ENCODE measurements at regions not wholly inside any gene's neighbourhood (a gene's known extent, or its start where the extent isn't known, plus 50 kb on each side); places are given as distances from the start of the nearest gene placed in this dataset.
"Not testable (repeated sequence)": the region's sequence is repeated elsewhere in the genome, so short reads cannot be mapped to it uniquely, and the experiment has no call there.

DNA sequence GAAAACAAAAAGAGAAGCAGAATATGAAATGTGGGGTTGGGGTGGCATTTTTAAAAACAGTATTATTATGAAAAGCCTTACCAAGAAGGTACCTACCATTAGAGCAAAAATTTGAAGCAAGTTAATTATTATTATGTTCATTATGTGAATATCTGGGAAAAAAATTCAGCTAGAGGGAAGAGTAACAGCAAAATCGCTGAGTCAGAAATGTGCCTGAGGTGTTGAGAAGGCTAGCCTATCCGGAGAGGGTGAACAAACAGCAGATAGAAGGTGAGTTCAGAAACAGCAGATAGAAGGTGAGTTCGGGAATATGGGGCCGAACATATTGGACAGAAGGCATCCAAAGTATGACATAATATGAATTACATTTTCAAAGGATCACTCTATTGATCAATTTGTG lies 536.8 kb upstream of the ANO5 start:
- DNase-seq = no peak
- ATAC-seq = no peak
- H3K36me3 Mint-ChIP-seq (ENCODE audit: low read depth) = no peaks in the 10 kb centered on the region
- H3K27me3 Mint-ChIP-seq (ENCODE audit: low read depth) = no peaks in the 10 kb centered on the region
- H3K4me1 Mint-ChIP-seq (ENCODE audit: low read depth) = no peaks in the 10 kb centered on the region
- H3K27ac Mint-ChIP-seq = no peak overlapping the region
- ChIA-PET CTCF (no interaction called here), POLR2A (no interaction called here)
- H3K9me3 Mint-ChIP-seq (ENCODE audit: insufficient read depth) = peaks cover 11% of the 10 kb centered on the region
- no peak overlapping the region for H3K4me3 Mint-ChIP-seq

DNA sequence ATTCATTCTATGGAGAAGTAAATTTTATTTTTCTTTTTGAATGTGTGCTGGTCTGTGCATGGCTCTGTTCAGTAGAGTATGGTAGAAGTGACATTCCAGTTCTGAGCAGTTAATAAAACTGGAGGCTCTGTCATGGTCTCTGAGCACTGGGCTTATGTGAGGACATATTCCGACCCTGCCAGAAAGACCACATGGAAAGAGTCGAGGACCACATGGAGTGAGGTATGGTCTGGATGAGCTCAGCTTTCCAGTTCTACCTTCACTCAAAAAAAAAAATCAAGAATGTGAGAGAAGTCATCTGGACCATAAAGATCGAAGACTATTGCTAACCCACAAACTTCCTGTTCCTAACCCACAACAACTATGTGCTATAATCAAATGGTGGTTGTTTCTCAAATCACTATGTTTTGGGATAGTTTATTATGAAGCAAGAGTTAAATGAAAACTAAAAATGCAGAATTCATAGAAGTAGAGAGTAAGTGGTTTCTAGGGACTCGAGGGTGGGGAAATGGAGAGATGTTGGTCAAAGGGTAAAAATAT lies 534.2 kb upstream of the ANO5 start:
- Mint-ChIP-seq H3K4me3 (no peak overlapping the region), H3K4me1 (ENCODE audit: low read depth) (no peaks in the 10 kb centered on the region), H3K9me3 (ENCODE audit: insufficient read depth) (peaks cover 15% of the 10 kb centered on the region), H3K27me3 (ENCODE audit: low read depth) (no peaks in the 10 kb centered on the region), H3K36me3 (ENCODE audit: low read depth) (no peaks in the 10 kb centered on the region), H3K27ac (no peak overlapping the region)
- no peak for DNase-seq
- ATAC-seq = no peak
- POLR2A ChIA-PET = no interaction called here
- CTCF ChIA-PET = no interaction called here

GRCh38 chr11:21659377-21659776 lies 533.5 kb upstream of the ANO5 start:
- H3K36me3 Mint-ChIP-seq (ENCODE audit: low read depth); H3K27ac Mint-ChIP-seq; H3K4me1 Mint-ChIP-seq (ENCODE audit: low read depth); CTCF ChIA-PET; H3K27me3 Mint-ChIP-seq (ENCODE audit: low read depth); ATAC-seq; H3K4me3 Mint-ChIP-seq; DNase-seq; POLR2A ChIA-PET: not testable (repeated sequence)
- peaks cover 15% of the 10 kb centered on the region for H3K9me3 Mint-ChIP-seq (ENCODE audit: insufficient read depth)

DNA sequence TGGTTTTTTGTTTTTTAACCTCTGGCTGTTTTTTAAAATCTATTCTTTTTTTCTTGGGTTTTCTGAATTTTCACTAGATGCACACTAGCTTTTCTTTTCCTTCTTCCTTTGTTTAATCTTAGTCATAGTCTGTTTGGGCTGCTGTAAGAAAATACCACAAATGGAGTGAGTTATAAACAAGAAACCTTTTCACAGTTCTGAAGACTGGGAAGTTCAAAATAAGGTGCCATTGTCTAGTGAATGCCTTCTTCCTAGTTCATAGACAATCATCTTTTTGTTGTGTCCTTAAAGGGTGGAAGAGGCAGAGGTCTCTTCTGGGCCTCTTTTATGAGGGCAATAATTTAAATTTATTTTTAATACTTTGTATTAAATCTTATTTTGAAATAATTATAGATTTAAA lies 532.9 kb upstream of the ANO5 start:
- ATAC-seq (no peak), DNase-seq (no peak)
- CTCF ChIA-PET = no interaction called here
- Mint-ChIP-seq H3K27ac (no peak overlapping the region), H3K4me3 (no peak overlapping the region), H3K9me3 (ENCODE audit: insufficient read depth) (peaks cover 15% of the 10 kb centered on the region), H3K4me1 (ENCODE audit: low read depth) (no peaks in the 10 kb centered on the region), H3K27me3 (ENCODE audit: low read depth) (no peaks in the 10 kb centered on the region), H3K36me3 (ENCODE audit: low read depth) (no peaks in the 10 kb centered on the region)
- POLR2A ChIA-PET = no interaction called here

- Mint-ChIP-seq H3K4me3 (no peak overlapping the region), H3K36me3 (ENCODE audit: low read depth) (no peaks in the 10 kb centered on the region), H3K9me3 (ENCODE audit: insufficient read depth) (peaks cover 4% of the 10 kb centered on the region), H3K27ac (no peak overlapping the region), H3K27me3 (ENCODE audit: low read depth) (no peaks in the 10 kb centered on the region), H3K4me1 (ENCODE audit: low read depth) (no peaks in the 10 kb centered on the region)
- DNase-seq (no peak), ATAC-seq (no peak)
- ChIA-PET CTCF (no interaction called here), POLR2A (no interaction called here)
These were observed 517.8 kb upstream of the ANO5 start for GRCh38 chr11:21675049-21675616.

DNA sequence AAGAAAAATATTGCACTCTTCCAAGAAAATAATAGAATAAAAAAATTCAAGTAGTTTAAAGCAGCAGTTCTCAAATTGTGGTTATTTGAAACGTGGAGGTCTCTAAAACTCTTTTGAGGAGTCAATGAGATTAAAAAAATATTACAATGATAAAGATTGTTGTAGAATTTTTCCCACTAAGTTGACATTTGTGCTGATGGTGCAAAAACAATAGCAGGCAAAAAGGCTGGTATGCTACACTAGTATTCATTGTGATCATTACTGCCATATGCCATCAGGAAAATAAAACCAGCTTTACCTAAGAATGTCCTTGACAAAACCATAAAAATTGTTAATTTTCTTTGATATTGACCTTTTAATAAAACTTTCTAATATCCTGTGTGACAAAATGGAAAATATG lies 505.2 kb upstream of the ANO5 start:
- H3K4me3 Mint-ChIP-seq = no peak overlapping the region
- ATAC-seq (no peak), DNase-seq (no peak)
- peaks cover 6% of the 10 kb centered on the region for H3K9me3 Mint-ChIP-seq (ENCODE audit: insufficient read depth)
- ChIA-PET POLR2A (no interaction called here), CTCF (no interaction called here)
- no peaks in the 10 kb centered on the region for H3K36me3 Mint-ChIP-seq (ENCODE audit: low read depth)
- no peaks in the 10 kb centered on the region for H3K27me3 Mint-ChIP-seq (ENCODE audit: low read depth)
- no peak overlapping the region for H3K27ac Mint-ChIP-seq
- H3K4me1 Mint-ChIP-seq (ENCODE audit: low read depth) = no peaks in the 10 kb centered on the region

DNA sequence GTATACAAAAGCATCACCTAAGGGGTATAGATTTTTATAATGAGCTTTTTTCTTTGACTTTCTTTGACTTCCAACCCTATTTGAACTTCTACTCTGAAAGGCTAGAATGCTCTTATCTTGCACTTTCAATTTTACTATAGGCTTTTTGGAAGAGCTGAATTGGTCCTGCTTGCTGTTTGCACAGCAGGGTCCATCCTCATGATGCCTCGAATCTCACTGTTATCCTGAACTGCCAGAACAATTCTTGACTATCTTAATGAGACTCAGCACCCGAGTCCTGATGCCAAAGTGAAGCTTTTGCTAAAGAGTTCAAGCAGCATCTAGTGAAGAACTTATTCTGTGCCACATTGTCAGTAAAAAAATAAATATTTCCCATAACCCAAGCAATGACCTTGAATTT lies 488.3 kb upstream of the ANO5 start:
- Mint-ChIP-seq H3K27me3 (ENCODE audit: low read depth) (no peaks in the 10 kb centered on the region), H3K4me1 (ENCODE audit: low read depth) (no peaks in the 10 kb centered on the region), H3K9me3 (ENCODE audit: insufficient read depth) (no peaks in the 10 kb centered on the region), H3K36me3 (ENCODE audit: low read depth) (no peaks in the 10 kb centered on the region), H3K4me3 (no peak overlapping the region), H3K27ac (no peak overlapping the region)
- ChIA-PET CTCF (no interaction called here), POLR2A (no interaction called here)
- DNase-seq = no peak
- no peak for ATAC-seq

DNA sequence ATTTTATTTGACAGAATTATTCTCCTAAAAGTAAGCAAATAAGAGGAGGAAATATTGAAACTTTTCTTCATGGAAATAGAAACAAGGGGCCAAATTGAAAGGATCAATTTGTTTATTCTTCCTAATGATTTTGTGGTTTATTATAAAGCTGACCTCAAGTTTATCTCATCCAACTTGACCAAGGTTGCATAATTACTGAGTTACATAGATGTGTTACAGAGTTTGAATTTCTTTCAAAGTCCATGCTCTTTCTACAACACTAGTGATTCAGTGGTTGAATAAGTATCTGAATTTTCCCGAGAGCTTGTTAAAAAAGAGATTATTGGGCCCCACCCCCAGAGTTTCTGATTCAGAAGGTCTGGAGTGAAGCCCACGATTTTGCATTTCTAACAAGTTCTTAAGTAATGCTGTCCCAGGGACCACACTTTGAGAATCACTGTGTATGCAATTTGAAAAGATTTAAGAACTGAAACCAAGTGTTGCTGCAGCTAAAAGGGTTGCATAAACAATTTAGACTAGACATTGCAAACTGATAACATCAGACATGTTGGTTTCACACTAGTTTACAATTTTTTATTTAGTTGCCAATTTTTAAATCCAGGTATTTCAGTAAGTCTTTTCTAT lies 485.7 kb upstream of the ANO5 start:
- no peaks in the 10 kb centered on the region for H3K27me3 Mint-ChIP-seq (ENCODE audit: low read depth)
- ChIA-PET CTCF (no interaction called here), POLR2A (no interaction called here)
- no peaks in the 10 kb centered on the region for H3K9me3 Mint-ChIP-seq (ENCODE audit: insufficient read depth)
- no peaks in the 10 kb centered on the region for H3K4me1 Mint-ChIP-seq (ENCODE audit: low read depth)
- no peaks in the 10 kb centered on the region for H3K36me3 Mint-ChIP-seq (ENCODE audit: low read depth)
- no peak overlapping the region for H3K4me3 Mint-ChIP-seq
- DNase-seq (no peak), ATAC-seq (no peak)
- H3K27ac Mint-ChIP-seq = no peak overlapping the region

GRCh38 chr11:21710809-21711208 lies 482.1 kb upstream of the ANO5 start:
- ChIA-PET POLR2A (no interaction called here), CTCF (no interaction called here)
- H3K4me1 Mint-ChIP-seq (ENCODE audit: low read depth) = no peaks in the 10 kb centered on the region
- no peak for DNase-seq
- peaks cover 8% of the 10 kb centered on the region for H3K9me3 Mint-ChIP-seq (ENCODE audit: insufficient read depth)
- no peak overlapping the region for H3K4me3 Mint-ChIP-seq
- H3K27me3 Mint-ChIP-seq (ENCODE audit: low read depth) = no peaks in the 10 kb centered on the region
- ATAC-seq = no peak
- no peaks in the 10 kb centered on the region for H3K36me3 Mint-ChIP-seq (ENCODE audit: low read depth)
- H3K27ac Mint-ChIP-seq = no peak overlapping the region

GRCh38 chr11:21711341-21711740 lies 481.5 kb upstream of the ANO5 start:
- H3K4me3 Mint-ChIP-seq = no peak overlapping the region
- H3K36me3 Mint-ChIP-seq (ENCODE audit: low read depth) = no peaks in the 10 kb centered on the region
- no peaks in the 10 kb centered on the region for H3K27me3 Mint-ChIP-seq (ENCODE audit: low read depth)
- POLR2A ChIA-PET = no interaction called here
- CTCF ChIA-PET = no interaction called here
- no peak overlapping the region for H3K27ac Mint-ChIP-seq
- no peaks in the 10 kb centered on the region for H3K4me1 Mint-ChIP-seq (ENCODE audit: low read depth)
- H3K9me3 Mint-ChIP-seq (ENCODE audit: insufficient read depth) = peaks cover 8% of the 10 kb centered on the region
- ATAC-seq (no peak), DNase-seq (no peak)

- ATAC-seq (no peak), DNase-seq (no peak)
- no peak overlapping the region for H3K27ac Mint-ChIP-seq
- no peaks in the 10 kb centered on the region for H3K36me3 Mint-ChIP-seq (ENCODE audit: low read depth)
- peaks cover 5% of the 10 kb centered on the region for H3K9me3 Mint-ChIP-seq (ENCODE audit: insufficient read depth)
- ChIA-PET CTCF (no interaction called here), POLR2A (no interaction called here)
- no peak overlapping the region for H3K4me3 Mint-ChIP-seq
- H3K27me3 Mint-ChIP-seq (ENCODE audit: low read depth) = no peaks in the 10 kb centered on the region
- no peaks in the 10 kb centered on the region for H3K4me1 Mint-ChIP-seq (ENCODE audit: low read depth)
These were observed 469.2 kb upstream of the ANO5 start for GRCh38 chr11:21723678-21724077.

- no peaks in the 10 kb centered on the region for H3K4me1 Mint-ChIP-seq (ENCODE audit: low read depth)
- CTCF ChIA-PET = no interaction called here
- no peak overlapping the region for H3K27ac Mint-ChIP-seq
- H3K4me3 Mint-ChIP-seq = no peak overlapping the region
- peaks cover 9% of the 10 kb centered on the region for H3K9me3 Mint-ChIP-seq (ENCODE audit: insufficient read depth)
- no peaks in the 10 kb centered on the region for H3K36me3 Mint-ChIP-seq (ENCODE audit: low read depth)
- no peak for DNase-seq
- H3K27me3 Mint-ChIP-seq (ENCODE audit: low read depth) = no peaks in the 10 kb centered on the region
- ATAC-seq = no peak
- POLR2A ChIA-PET = no interaction called here
These were observed 465.8 kb upstream of the ANO5 start for GRCh38 chr11:21727102-21727501.

DNA sequence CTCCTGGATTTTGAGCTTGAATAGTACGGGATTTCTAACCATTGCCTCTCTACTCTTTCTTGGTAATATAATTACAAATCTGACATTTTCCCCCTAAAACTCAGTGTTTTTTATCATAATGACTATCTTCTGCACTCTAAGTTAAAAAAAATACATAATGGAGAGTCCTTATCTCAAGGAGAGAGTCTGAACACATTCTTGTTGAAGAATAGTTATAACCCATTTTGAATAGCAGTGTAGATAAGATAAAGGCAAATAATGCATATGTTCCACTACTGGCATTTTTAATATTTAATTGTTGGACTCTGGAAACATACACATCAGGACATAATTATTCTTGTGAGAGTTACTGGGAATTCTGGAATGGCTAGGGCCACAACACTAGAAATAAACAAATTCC lies 456.5 kb upstream of the ANO5 start:
- CTCF ChIA-PET = no interaction called here
- POLR2A ChIA-PET = no interaction called here
- no peak for ATAC-seq

More for the DNA sequence above, 456.5 kb upstream of the ANO5 start:
- Mint-ChIP-seq H3K36me3 (ENCODE audit: low read depth) (no peaks in the 10 kb centered on the region), H3K4me1 (ENCODE audit: low read depth) (no peaks in the 10 kb centered on the region), H3K27ac (no peak overlapping the region), H3K4me3 (no peak overlapping the region), H3K27me3 (ENCODE audit: low read depth) (no peaks in the 10 kb centered on the region), H3K9me3 (ENCODE audit: insufficient read depth) (no peaks in the 10 kb centered on the region)
- DNase-seq = no peak
